Gastroesophageal sphincter (tissue), 4 donors: ENCODE measurements at regions not wholly inside any gene's neighbourhood (a gene's known extent, or its start where the extent isn't known, plus 50 kb on each side); places are given as distances from the start of the nearest gene placed in this dataset.
"Not testable (repeated sequence)": the region's sequence is repeated elsewhere in the genome, so short reads cannot be mapped to it uniquely, and the experiment has no call there.

Source experiments
- ATAC-seq: fragments of 150-250 bp; one replicate; pipeline ENCODE4 v1.9.1; 2016; ENCODE audit warnings: mild to moderate bottlenecking, moderate library complexity
- H3K27ac ChIP-seq, 4 donors: fragments of 200-600 bp; sonication (generic) in 3 of 4; 1 replicate in 3 of 4; 2 replicates in 1 of 4; pipeline ENCODE4 v1.5.1; 2016 to 2019
- H3K27me3 ChIP-seq: fragments of 200-600 bp; sonication (generic); one replicate; pipeline ENCODE4 v1.5.1; 2019
- H3K36me3 ChIP-seq, 2 donors: fragments of 200-600 bp; sonication (generic); one replicate each; pipeline ENCODE4 v1.5.1; 2019; ENCODE audit warnings: control low read depth in 1 of 2
- H3K4me1 ChIP-seq, 3 donors: fragments of 200-600 bp; sonication (generic); 1 replicate in 2 of 3; 2 replicates in 1 of 3; pipeline ENCODE4 v1.5.1; 2016 to 2019; ENCODE audit warnings: control low read depth in 2 of 3
- H3K4me3 ChIP-seq, 2 donors: fragments of 200-600 bp; sonication (generic); one replicate each; pipeline ENCODE4 v1.5.1; 2019; ENCODE audit warnings: mild to moderate bottlenecking in 1 of 2, moderate library complexity in 1 of 2
- H3K9me3 ChIP-seq, 3 donors: fragments of 200-600 bp; sonication (generic); one replicate each; pipeline ENCODE4 v1.5.1; 2017 to 2019; ENCODE audit warnings: control low read depth in 2 of 3
- CTCF ChIP-seq, 4 experiments: fragments of 200-600 bp in 2 of 4; fragments of 450-650 bp in 2 of 4; sonication (generic) in 1 of 4; IDR thresholded peaks; one replicate each; pipeline ENCODE4 v1.5.1; 2017 to 2019; ENCODE audit warnings: antibody characterized with exemption in 4 of 4, mild to moderate bottlenecking in 2 of 4, moderate library complexity in 2 of 4
- EP300 ChIP-seq: sonication (generic); formaldehyde crosslinking; IDR thresholded peaks from one replicate; pipeline ENCODE4 v1.6.1; 2017; ENCODE audit warnings: antibody characterized with exemption, mild to moderate bottlenecking
- POLR2A ChIP-seq, 2 donors: fragments of 450-650 bp; IDR thresholded peaks; one replicate each; pipeline ENCODE4 v1.6.1; 2017; ENCODE audit warnings: antibody characterized with exemption in 2 of 2, mild to moderate bottlenecking in 2 of 2, moderate library complexity in 1 of 2
- POLR2AphosphoS5 ChIP-seq: sonication (generic); formaldehyde crosslinking; IDR thresholded peaks from one replicate; pipeline ENCODE4 v1.6.1; 2017; ENCODE audit warnings: antibody characterized with exemption
- WGBS, 2 donors: methylation state at CpG; one replicate each; pipeline ENCODE4 v1.1.5; 2018; ENCODE audit warnings: low coverage in 1 of 2; 5-methylcytosine and 5-hydroxymethylcytosine counted together

- 70 to 89% methylated on average over 1 of the region's 1 CpG for WGBS, 2 donors
- Histone ChIP-seq H3K36me3 (no peaks in the 10 kb centered on the region), H3K27ac (no peak overlapping the region), H3K9me3 (peaks cover 0 to 8% (median 0%) of the 10 kb centered on the region in 3 donors), H3K4me3 (no peak overlapping the region), H3K27me3 (no peaks in the 10 kb centered on the region), H3K4me1 (no peaks in the 10 kb centered on the region)
- no peak for TF ChIP-seq CTCF (IDR thresholded peaks at IDR 0.05)
- no peak for ATAC-seq
Observed at GRCh38 chr7:119606297-119606696, 666.7 kb upstream of the KCND2 start.

- H3K27me3 ChIP-seq = no peaks in the 10 kb centered on the region
- ATAC-seq = no peak
- no peak overlapping the region for H3K4me3 ChIP-seq
- WGBS, 2 donors = 35 to 88% methylated on average over 2 to 4 of the region's 4 CpGs
- H3K4me1 ChIP-seq = no peaks in the 10 kb centered on the region
- H3K9me3 ChIP-seq = no peaks in the 10 kb centered on the region
- no peak overlapping the region for H3K27ac ChIP-seq
- no peak for TF ChIP-seq CTCF (IDR thresholded peaks at IDR 0.05)
- TF ChIP-seq POLR2AphosphoS5 = no peak
- TF ChIP-seq POLR2A (IDR thresholded peaks at IDR 0.05) = no peak
- TF ChIP-seq EP300 = no peak
- H3K36me3 ChIP-seq = no peaks in the 10 kb centered on the region
Observed at GRCh38 chr7:119620769-119621168, 652.2 kb upstream of the KCND2 start.

GRCh38 chr7:119623427-119623826 is 649.5 kb upstream of the KCND2 start:
- no peak for TF ChIP-seq POLR2AphosphoS5
- H3K36me3 ChIP-seq = no peaks in the 10 kb centered on the region
- no peaks in the 10 kb centered on the region for H3K27me3 ChIP-seq
- H3K4me3 ChIP-seq = no peak overlapping the region
- 67 to 83% methylated on average over 1 of the region's 1 CpG for WGBS, 2 donors
- H3K27ac ChIP-seq = no peak overlapping the region
- ATAC-seq = no peak
- H3K4me1 ChIP-seq = no peaks in the 10 kb centered on the region
- H3K9me3 ChIP-seq = no peaks in the 10 kb centered on the region

- WGBS, 2 donors = 56 to 61% methylated on average over 2 of the region's 2 CpGs
- TF ChIP-seq POLR2AphosphoS5 (no peak), POLR2A (IDR thresholded peaks at IDR 0.05) (no peak), EP300 (no peak), CTCF (IDR thresholded peaks at IDR 0.05) (no peak)
- Histone ChIP-seq H3K4me1 (no peaks in the 10 kb centered on the region), H3K27ac (no peak overlapping the region), H3K36me3 (no peaks in the 10 kb centered on the region), H3K27me3 (no peaks in the 10 kb centered on the region), H3K4me3 (no peak overlapping the region), H3K9me3 (no peaks in the 10 kb centered on the region)
- no peak for ATAC-seq
Observed at GRCh38 chr7:119630406-119630969, 642.5 kb upstream of the KCND2 start.

- H3K27ac ChIP-seq, H3K4me1 ChIP-seq, H3K27me3 ChIP-seq, ATAC-seq, H3K36me3 ChIP-seq, H3K4me3 ChIP-seq, H3K9me3 ChIP-seq: not testable (repeated sequence)
- 100% methylated on average over 2 of the region's 2 CpGs; no CpG with 5 or more reads in 1 of the 2 donors for WGBS, 2 donors
Observed at GRCh38 chr7:119633812-119634211, 639.2 kb upstream of the KCND2 start.

GRCh38 chr7:119640326-119640725 is 632.6 kb upstream of the KCND2 start:
- H3K36me3 ChIP-seq = no peaks in the 10 kb centered on the region
- no peaks in the 10 kb centered on the region for H3K9me3 ChIP-seq
- H3K4me3 ChIP-seq = no peak overlapping the region
- TF ChIP-seq POLR2A (IDR thresholded peaks at IDR 0.05) (no peak), EP300 (no peak), CTCF (IDR thresholded peaks at IDR 0.05) (no peak), POLR2AphosphoS5 (no peak)
- no peaks in the 10 kb centered on the region for H3K27me3 ChIP-seq
- no peak overlapping the region for H3K27ac ChIP-seq
- ATAC-seq = no peak
- H3K4me1 ChIP-seq = no peaks in the 10 kb centered on the region
- 73 to 78% methylated on average over 4 of the region's 4 CpGs for WGBS, 2 donors
